Osteoblast (primary cell): ENCODE measurements at regions not wholly inside any gene's neighbourhood (a gene's known extent, or its start where the extent isn't known, plus 50 kb on each side); places are given as distances from the start of the nearest gene placed in this dataset.

Experiments used
- DNase-seq: peaks from one replicate; pipeline ENCODE4 v3.0.0; 2011; ENCODE audit warnings: low spot score, mixed read lengths; ENCODE audit not compliant: insufficient read length; ENCODE audit errors: missing footprints
- H2AFZ ChIP-seq: 2 replicates; pipeline ENCODE4 v1.6.0; 2011; ENCODE audit warnings: mild to moderate bottlenecking, low read length
- H3K27ac ChIP-seq: 2 replicates; pipeline ENCODE4 v1.5.1; 2011; ENCODE audit warnings: mild to moderate bottlenecking, low read depth, low read length, moderate library complexity
- H3K27me3 ChIP-seq: 2 replicates; pipeline ENCODE4 v1.6.0; 2012; ENCODE audit warnings: mild to moderate bottlenecking, control low read depth, inconsistent platforms, low read length, moderate library complexity; ENCODE audit not compliant: insufficient read depth
- H3K36me3 ChIP-seq: 2 replicates; pipeline ENCODE4 v1.5.1; 2011; ENCODE audit warnings: mild to moderate bottlenecking, low read length, control low read depth, moderate library complexity; ENCODE audit not compliant: insufficient read depth
- H3K4me1 ChIP-seq: 2 replicates; pipeline ENCODE4 v1.5.1; 2011; ENCODE audit warnings: mild to moderate bottlenecking, low read length, control low read depth, moderate library complexity; ENCODE audit not compliant: insufficient read depth
- H3K4me2 ChIP-seq: 2 replicates; pipeline ENCODE4 v1.6.0; 2011; ENCODE audit warnings: mild to moderate bottlenecking, low read length; ENCODE audit not compliant: insufficient read depth
- H3K4me3 ChIP-seq: fragments of 200-600 bp; sonication (generic); 3 replicates; pipeline ENCODE4 v1.5.1; 2012; ENCODE audit warnings: mild to moderate bottlenecking, low read length, inconsistent platforms; ENCODE audit not compliant: insufficient read depth
- H3K79me2 ChIP-seq: 2 replicates; pipeline ENCODE4 v1.6.0; 2012; ENCODE audit warnings: mild to moderate bottlenecking, low read length, control low read depth, inconsistent platforms; ENCODE audit not compliant: insufficient read depth
- H3K9me3 ChIP-seq: 2 replicates; pipeline ENCODE4 v1.5.1; 2011; ENCODE audit warnings: low read depth, low read length, control low read depth
- H4K20me1 ChIP-seq: 2 replicates; pipeline ENCODE4 v1.6.0; 2012; ENCODE audit warnings: mild to moderate bottlenecking, low read length, control low read depth; ENCODE audit not compliant: insufficient read depth
- CTCF ChIP-seq: IDR thresholded peaks from 2 replicates; pipeline ENCODE4 v1.5.1; 2011; ENCODE audit warnings: mild to moderate bottlenecking, low read depth, low read length, moderate library complexity; ENCODE audit errors: extremely low read depth

GRCh38 chrX:5054852-5055251 is 1173.8 kb downstream of the NLGN4X start:
- Histone ChIP-seq H3K4me2 (no peak overlapping the region), H3K79me2 (no peaks in the 10 kb centered on the region), H4K20me1 (no peaks in the 10 kb centered on the region), H3K4me3 (no peak overlapping the region), H2AFZ (no peak overlapping the region), H3K4me1 (no peaks in the 10 kb centered on the region), H3K36me3 (no peaks in the 10 kb centered on the region), H3K27me3 (no peaks in the 10 kb centered on the region), H3K27ac (no peak overlapping the region), H3K9me3 (peaks cover 4% of the 10 kb centered on the region)
- no peak for DNase-seq
- TF ChIP-seq CTCF, result no peak

GRCh38 chrX:5051831-5052491 is 1176.7 kb downstream of the NLGN4X start:
- H3K27ac ChIP-seq, result no peak overlapping the region
- no peak overlapping the region for H2AFZ ChIP-seq
- no peaks in the 10 kb centered on the region for H3K36me3 ChIP-seq
- no peaks in the 10 kb centered on the region for H3K27me3 ChIP-seq
- H3K4me1 ChIP-seq, result no peaks in the 10 kb centered on the region
- no peak for DNase-seq
- H3K9me3 ChIP-seq, result peaks cover 2% of the 10 kb centered on the region
- H3K4me3 ChIP-seq, result no peak overlapping the region
- H4K20me1 ChIP-seq, result no peaks in the 10 kb centered on the region
- no peak for TF ChIP-seq CTCF
- H3K4me2 ChIP-seq, result no peak overlapping the region
- no peaks in the 10 kb centered on the region for H3K79me2 ChIP-seq

- Histone ChIP-seq H3K27me3 (no peaks in the 10 kb centered on the region), H3K27ac (no peak overlapping the region), H3K4me1 (no peaks in the 10 kb centered on the region), H4K20me1 (no peaks in the 10 kb centered on the region), H3K4me3 (no peak overlapping the region), H3K4me2 (no peak overlapping the region), H3K36me3 (no peaks in the 10 kb centered on the region), H3K79me2 (no peaks in the 10 kb centered on the region), H2AFZ (no peak overlapping the region), H3K9me3 (no peaks in the 10 kb centered on the region)
- TF ChIP-seq CTCF, result no peak
- no peak for DNase-seq
Measured at GRCh38 chrX:5042563-5042962, 1186.1 kb downstream of the NLGN4X start.

- H3K79me2 ChIP-seq, result no peaks in the 10 kb centered on the region
- TF ChIP-seq CTCF, result no peak
- no peaks in the 10 kb centered on the region for H3K27me3 ChIP-seq
- DNase-seq, result no peak
- no peak overlapping the region for H3K4me3 ChIP-seq
- no peak overlapping the region for H3K4me2 ChIP-seq
- H3K9me3 ChIP-seq, result peaks cover 5% of the 10 kb centered on the region
- no peaks in the 10 kb centered on the region for H4K20me1 ChIP-seq
- no peak overlapping the region for H3K27ac ChIP-seq
- no peak overlapping the region for H2AFZ ChIP-seq
- no peaks in the 10 kb centered on the region for H3K36me3 ChIP-seq
- H3K4me1 ChIP-seq, result no peaks in the 10 kb centered on the region
Measured at GRCh38 chrX:5031792-5032191, 1196.9 kb downstream of the NLGN4X start.
